ENCODE measurements at regions not wholly inside any gene's neighbourhood (a gene's known extent, or its start where the extent isn't known, plus 50 kb on each side); places are given as distances from the start of the nearest gene placed in this dataset. TPM values are rescaled to one million over a fixed set of nuclear protein-coding genes. Genes with fewer than 3 reads are reported as not detected.

DNA sequence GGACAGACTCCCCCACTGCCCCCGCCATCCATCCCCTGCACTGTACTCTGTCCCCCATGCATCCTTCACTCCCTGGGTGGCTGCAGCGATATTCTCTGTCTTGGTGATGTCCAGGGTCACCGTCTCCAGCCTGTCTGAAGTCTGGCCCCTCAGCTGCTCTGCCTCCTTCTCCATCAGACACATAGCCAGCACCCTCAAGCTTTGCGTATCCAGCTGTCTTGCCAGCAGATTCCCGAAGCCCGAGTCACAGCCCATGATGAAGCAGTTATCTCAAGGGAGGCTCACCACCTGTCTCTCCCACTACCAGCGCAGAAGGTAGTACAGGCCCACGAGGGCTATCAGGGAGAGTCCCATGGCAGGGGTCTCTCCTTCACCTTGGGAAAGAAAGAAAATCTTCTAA lies 77.8 kb downstream of the HSD17B6 start:
- H3K27me3 ChIP-seq (ENCODE audit: low read length) = no peaks in the 10 kb centered on the region

DNA sequence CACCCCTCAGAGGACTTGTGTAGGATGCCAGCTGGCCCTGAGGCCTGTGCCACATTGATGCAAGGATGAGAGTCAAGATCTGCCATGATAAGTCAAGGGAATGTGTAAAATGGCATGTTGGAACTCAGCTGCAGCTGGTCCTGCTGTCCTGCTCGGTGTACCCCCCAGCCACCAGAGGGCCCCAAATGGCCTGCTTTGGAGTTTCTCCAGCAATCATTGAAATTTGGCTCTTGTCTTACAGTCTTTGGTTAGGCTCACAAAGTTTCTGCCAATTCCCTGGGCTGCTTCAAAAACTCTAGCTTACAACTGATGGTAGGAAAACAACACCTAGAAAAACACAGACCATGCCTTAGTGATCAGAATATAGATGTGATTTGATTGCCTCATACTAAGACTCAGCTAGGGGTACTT lies 76.8 kb downstream of the HSD17B6 start:
- DNase-seq = peak; percentile 82
- H3K27me3 ChIP-seq (ENCODE audit: low read length) = no peaks in the 10 kb centered on the region
- no peaks in the 10 kb centered on the region for H3K36me3 ChIP-seq (ENCODE audit: insufficient read depth, low read length)
- H3K9ac ChIP-seq (ENCODE audit: low read length) = no peak overlapping the region
- H3K4me1 ChIP-seq (ENCODE audit: low read length) = peaks cover 14% of the 10 kb centered on the region
- no peaks in the 10 kb centered on the region for H3K9me3 ChIP-seq (ENCODE audit: low read length)
- no peaks in the 10 kb centered on the region for H3K9me2 ChIP-seq (replicated peaks; ENCODE audit: insufficient read depth, low read length)
- no peak overlapping the region for H3K27ac ChIP-seq (ENCODE audit: low read length)
- no peak overlapping the region for H2AFZ ChIP-seq (ENCODE audit: low read length)
- H4K20me1 ChIP-seq (ENCODE audit: insufficient read depth, low read depth, low read length) = no peaks in the 10 kb centered on the region
- no peak overlapping the region for H3K4me2 ChIP-seq (ENCODE audit: low read depth, low read length, poor library complexity, severe bottlenecking)
- no peak overlapping the region for H3K4me3 ChIP-seq (ENCODE audit: low read length)
- no peaks in the 10 kb centered on the region for H3K79me2 ChIP-seq (ENCODE audit: low read length)

More for the DNA sequence above, 77.8 kb downstream of the HSD17B6 start:
- Histone ChIP-seq H3K9ac (ENCODE audit: low read length) (no peak overlapping the region), H3K27ac (ENCODE audit: low read length) (no peak overlapping the region), H3K36me3 (ENCODE audit: insufficient read depth, low read length) (no peaks in the 10 kb centered on the region), H3K4me2 (ENCODE audit: low read depth, low read length, poor library complexity, severe bottlenecking) (no peak overlapping the region), H4K20me1 (ENCODE audit: insufficient read depth, low read depth, low read length) (no peaks in the 10 kb centered on the region), H3K9me3 (ENCODE audit: low read length) (no peaks in the 10 kb centered on the region), H3K9me2 (replicated peaks; ENCODE audit: insufficient read depth, low read length) (no peaks in the 10 kb centered on the region), H2AFZ (ENCODE audit: low read length) (no peak overlapping the region), H3K4me3 (ENCODE audit: low read length) (no peak overlapping the region), H3K4me1 (ENCODE audit: low read length) (peaks cover 14% of the 10 kb centered on the region), H3K79me2 (ENCODE audit: low read length) (no peaks in the 10 kb centered on the region)
- no peak for DNase-seq

DNA sequence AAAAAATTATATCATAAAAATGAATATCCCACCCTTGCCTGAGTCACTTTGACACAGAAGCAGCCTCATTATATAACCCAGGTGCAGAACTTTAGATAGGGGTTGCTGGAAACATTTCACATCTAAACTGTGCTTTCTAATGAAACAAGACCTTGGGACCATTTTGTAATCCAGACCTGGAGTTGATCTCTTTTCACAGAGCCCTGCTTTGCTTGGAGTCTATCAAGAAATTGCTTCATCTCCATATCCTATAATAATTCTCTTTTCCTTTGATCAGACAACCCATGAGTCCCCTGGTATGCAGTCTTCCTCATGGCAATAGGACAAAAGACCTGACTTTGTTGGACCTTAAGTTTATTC lies 76.3 kb downstream of the HSD17B6 start:
- Histone ChIP-seq H3K36me3 (ENCODE audit: insufficient read depth, low read length) (no peaks in the 10 kb centered on the region), H3K9me3 (ENCODE audit: low read length) (no peaks in the 10 kb centered on the region), H3K79me2 (ENCODE audit: low read length) (no peaks in the 10 kb centered on the region), H4K20me1 (ENCODE audit: insufficient read depth, low read depth, low read length) (no peaks in the 10 kb centered on the region), H3K4me1 (ENCODE audit: low read length) (peaks cover 14% of the 10 kb centered on the region), H3K9me2 (replicated peaks; ENCODE audit: insufficient read depth, low read length) (no peaks in the 10 kb centered on the region), H3K27ac (ENCODE audit: low read length) (no peak overlapping the region), H3K4me2 (ENCODE audit: low read depth, low read length, poor library complexity, severe bottlenecking) (no peak overlapping the region), H3K27me3 (ENCODE audit: low read length) (no peaks in the 10 kb centered on the region), H2AFZ (ENCODE audit: low read length) (no peak overlapping the region), H3K4me3 (ENCODE audit: low read length) (no peak overlapping the region), H3K9ac (ENCODE audit: low read length) (no peak overlapping the region)
- no peak for DNase-seq

DNA sequence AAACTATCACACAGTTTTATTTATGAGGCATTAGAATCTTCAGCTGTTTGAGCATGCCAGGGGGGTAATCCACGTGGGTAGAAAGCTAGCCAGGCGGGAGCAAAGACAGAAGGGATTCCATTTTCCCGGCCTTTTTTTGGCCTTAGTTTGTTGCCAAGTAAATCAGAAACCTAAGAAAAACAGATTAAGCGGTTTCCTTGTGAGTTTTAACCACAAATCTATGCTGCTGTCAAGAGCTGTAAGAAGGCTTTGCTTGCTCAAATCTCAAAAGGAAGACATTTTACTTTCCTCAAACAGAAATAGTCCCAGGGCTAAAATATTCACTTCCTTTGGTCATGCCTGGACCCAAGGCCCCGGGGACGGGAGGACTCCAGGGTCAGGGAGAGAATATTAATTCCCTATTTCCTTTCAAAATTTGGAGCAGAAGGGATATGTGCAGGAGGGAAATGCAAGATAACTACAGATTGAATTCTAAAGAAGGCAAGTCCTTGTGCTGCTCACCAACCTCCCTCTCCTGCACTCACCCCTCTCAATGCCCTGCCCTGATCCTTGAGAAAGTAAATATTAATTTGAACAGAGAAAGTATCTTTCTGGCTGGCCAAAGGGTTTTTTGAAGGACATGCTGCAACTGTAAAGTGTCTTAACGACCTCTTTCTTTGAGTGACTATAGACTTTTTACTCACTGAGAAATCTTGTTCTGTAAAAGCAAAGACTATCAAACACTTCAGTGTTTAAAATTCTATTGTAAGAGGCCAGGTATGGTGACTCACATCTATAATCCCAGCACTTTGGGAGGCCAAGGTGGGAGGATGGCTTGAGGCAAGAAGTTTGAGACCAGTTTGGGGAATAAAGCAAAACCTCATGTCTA lies 75.7 kb downstream of the HSD17B6 start:
- no peaks in the 10 kb centered on the region for H3K9me3 ChIP-seq (ENCODE audit: low read length)
- no peak overlapping the region for H3K4me3 ChIP-seq (ENCODE audit: low read length)
- no peaks in the 10 kb centered on the region for H3K27me3 ChIP-seq (ENCODE audit: low read length)
- H3K4me1 ChIP-seq (ENCODE audit: low read length) = peaks cover 14% of the 10 kb centered on the region
- no peak for DNase-seq
- H3K79me2 ChIP-seq (ENCODE audit: low read length) = no peaks in the 10 kb centered on the region
- H3K9me2 ChIP-seq (replicated peaks; ENCODE audit: insufficient read depth, low read length) = no peaks in the 10 kb centered on the region
- H3K4me2 ChIP-seq (ENCODE audit: low read depth, low read length, poor library complexity, severe bottlenecking) = no peak overlapping the region
- no peak overlapping the region for H3K27ac ChIP-seq (ENCODE audit: low read length)
- no peaks in the 10 kb centered on the region for H4K20me1 ChIP-seq (ENCODE audit: insufficient read depth, low read depth, low read length)
- H3K9ac ChIP-seq (ENCODE audit: low read length) = no peak overlapping the region
- no peaks in the 10 kb centered on the region for H3K36me3 ChIP-seq (ENCODE audit: insufficient read depth, low read length)
- no peak overlapping the region for H2AFZ ChIP-seq (ENCODE audit: low read length)

Small RNA genes lying in the stretch of these regions (small RNA-seq; reads per million reads assigned to genes)
- gene AC121758.2 (not detected), gene RF00554 (not detected)
